Naive thymus-derived CD4-positive, alpha-beta T cell (primary cell): ENCODE measurements at regions not wholly inside any gene's neighbourhood (a gene's known extent, or its start where the extent isn't known, plus 50 kb on each side); places are given as distances from the start of the nearest gene placed in this dataset.

Experiments used
- ATAC-seq: fragments of 150-1000 bp; cut with Tn5 transposase; 2 replicates; pipeline ENCODE4 v1.10.0; 2021; ENCODE audit warnings: mild to moderate bottlenecking, moderate library complexity
- CTCF ChIA-PET: fragments of 350-600 bp; sonication (Branson Sonifier 250); formaldehyde crosslinking; loops from one replicate; lab custom pipeline; 2021; ENCODE audit warnings: antibody characterized with exemption; lab: Charles Lee
- POLR2A ChIA-PET: fragments of 350-600 bp; sonication (Branson Sonifier 250); formaldehyde crosslinking; loops from one replicate; lab custom pipeline; 2021; ENCODE audit warnings: antibody characterized with exemption, inconsistent platforms; lab: Charles Lee
- DNase-seq, 9 donors: peaks; one replicate each; pipeline versions ENCODE4 v3.0.0 to v3.0.0-alpha.2; 2020 to 2022; ENCODE audit warnings: mixed read lengths in 1 of 9
- H3K27ac ChIP-seq: one replicate; pipeline ENCODE4 v1.7.0; 2013; ENCODE audit warnings: mild to moderate bottlenecking, low read depth, low read length, moderate library complexity
- H3K27me3 ChIP-seq, 2 donors: one replicate each; pipeline ENCODE4 v1.7.0; 2013; ENCODE audit warnings: low read length in 2 of 2, mild to moderate bottlenecking in 2 of 2, moderate library complexity in 2 of 2; ENCODE audit not compliant: control insufficient read depth in 2 of 2, insufficient read depth in 2 of 2
- H3K36me3 ChIP-seq, 3 experiments: 1 replicate in 2 of 3; 2 replicates in 1 of 3; pipeline ENCODE4 v1.7.0; 2013; ENCODE audit warnings: low read length in 3 of 3, mild to moderate bottlenecking in 3 of 3, moderate library complexity in 1 of 3; ENCODE audit not compliant: insufficient read depth in 3 of 3, control insufficient read depth in 2 of 3
- H3K4me1 ChIP-seq, 2 donors: one replicate each; pipeline ENCODE4 v1.7.0; 2013; ENCODE audit warnings: low read length in 2 of 2, mild to moderate bottlenecking in 2 of 2, moderate library complexity in 1 of 2; ENCODE audit not compliant: control insufficient read depth in 2 of 2, insufficient read depth in 2 of 2
- H3K4me3 ChIP-seq: 2 replicates; pipeline ENCODE4 v1.7.0; 2013; ENCODE audit warnings: mild to moderate bottlenecking, low read length
- H3K9me3 ChIP-seq, 3 experiments: 1 replicate in 2 of 3; 2 replicates in 1 of 3; pipeline ENCODE4 v1.7.0; 2013; ENCODE audit warnings: low read length in 3 of 3; ENCODE audit not compliant: control insufficient read depth in 2 of 3
- H3K27ac Mint-ChIP-seq, 9 donors: one replicate each; pipeline ENCODE4 v1.8.0; 2020 to 2022; ENCODE audit warnings: mixed read lengths in 9 of 9, mild to moderate bottlenecking in 8 of 9, moderate library complexity in 5 of 9, inconsistent platforms in 2 of 9
- H3K27me3 Mint-ChIP-seq, 5 donors: one replicate each; pipeline ENCODE4 v1.8.0; 2021 to 2022; ENCODE audit warnings: mixed read lengths in 5 of 5, mild to moderate bottlenecking in 1 of 5
- H3K36me3 Mint-ChIP-seq, 5 donors: one replicate each; pipeline ENCODE4 v1.8.0; 2020 to 2022; ENCODE audit warnings: mixed read lengths in 5 of 5, mild to moderate bottlenecking in 3 of 5, inconsistent platforms in 1 of 5
- H3K4me1 Mint-ChIP-seq, 7 donors: one replicate each; pipeline ENCODE4 v1.8.0; 2020 to 2022; ENCODE audit warnings: mixed read lengths in 7 of 7, mild to moderate bottlenecking in 3 of 7, inconsistent platforms in 1 of 7
- H3K4me3 Mint-ChIP-seq, 10 donors: one replicate each; pipeline ENCODE4 v1.8.0; 2020 to 2022; ENCODE audit warnings: mild to moderate bottlenecking in 10 of 10, mixed read lengths in 10 of 10, moderate library complexity in 6 of 10, inconsistent platforms in 2 of 10
- H3K9me3 Mint-ChIP-seq, 11 donors: one replicate each; pipeline ENCODE4 v1.8.0; 2020 to 2022; ENCODE audit warnings: mixed read lengths in 11 of 11, mild to moderate bottlenecking in 4 of 11, inconsistent platforms in 1 of 11, moderate library complexity in 1 of 11
- intact Hi-C, 2 donors: fragments of 100-400 bp; cut with micrococcal nuclease; formaldehyde crosslinking; loops; one replicate each; pipeline ENCODE4 v1.15.1; 2023

DNA sequence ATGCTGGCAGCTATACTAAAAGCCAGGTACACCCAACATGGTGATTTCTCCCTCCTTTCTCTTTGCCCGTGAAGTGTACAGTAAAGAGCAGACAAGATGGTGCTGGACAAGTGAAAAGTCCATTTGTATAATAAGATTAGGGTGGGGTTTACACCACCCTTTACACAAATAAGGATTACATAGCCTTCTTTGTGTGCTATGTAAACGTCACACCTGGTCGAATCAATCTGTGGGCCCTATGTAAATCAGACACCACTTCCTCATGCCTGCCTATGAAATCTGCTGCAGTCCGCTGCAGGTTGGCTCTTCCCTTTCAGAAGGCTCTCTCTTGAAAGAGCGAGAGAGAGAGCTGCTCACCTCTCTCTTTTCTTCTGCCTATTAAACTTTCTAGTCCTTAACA lies 1054.3 kb upstream of the SLC39A10 start:
- Histone ChIP-seq H3K27me3 (no peaks in the 10 kb centered on the region), H3K4me1 (no peaks in the 10 kb centered on the region), H3K36me3 (no peaks in the 10 kb centered on the region), H3K27ac (no peak overlapping the region), H3K9me3 (peaks cover 0 to 6% (median 0%) of the 10 kb centered on the region in 3 experiments), H3K4me3 (no peak overlapping the region)
- Mint-ChIP-seq H3K36me3 (peaks cover 0 to 4% (median 0%) of the 10 kb centered on the region in 5 donors), H3K9me3 (peaks cover 2 to 29% (median 12%) of the 10 kb centered on the region in 11 donors), H3K4me3 (no peak overlapping the region), H3K4me1 (peaks cover 0 to 2% (median 0%) of the 10 kb centered on the region in 7 donors), H3K27ac (no peak overlapping the region), H3K27me3 (no peaks in the 10 kb centered on the region)
- ChIA-PET CTCF (no interaction called here), POLR2A (interaction anchor here (0.7 kb wide), 1 partner anchor 54 kb away, joined by 3 read pairs; no protein-coding TSS in a partner anchor)
- intact Hi-C loops: no loop called here
- no peak for DNase-seq
- no peak for ATAC-seq

DNA sequence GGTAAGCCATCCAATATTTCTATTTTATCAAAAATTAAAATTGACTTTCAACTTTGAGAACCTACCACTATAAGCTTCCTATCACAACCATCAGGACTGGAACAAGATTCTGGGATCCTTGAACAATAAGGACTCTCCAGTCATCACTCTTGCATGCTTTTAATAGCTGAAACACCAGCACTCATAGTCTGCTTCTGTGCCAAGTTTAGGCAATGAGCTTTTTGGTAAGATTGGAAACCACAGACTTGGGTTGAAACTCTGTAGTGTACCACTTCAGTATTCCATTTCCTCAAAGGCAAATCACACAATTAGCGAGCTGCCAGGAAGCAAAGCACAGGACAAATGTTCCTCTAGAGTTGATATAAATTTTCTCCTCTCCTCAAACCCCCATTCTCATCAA lies 1065.8 kb upstream of the SLC39A10 start:
- Mint-ChIP-seq H3K4me1 (no peaks in the 10 kb centered on the region), H3K27me3 (no peaks in the 10 kb centered on the region), H3K36me3 (no peaks in the 10 kb centered on the region), H3K4me3 (no peak overlapping the region), H3K9me3 (peaks cover 0 to 5% (median 0%) of the 10 kb centered on the region in 11 donors), H3K27ac (no peak overlapping the region)
- POLR2A ChIA-PET: no interaction called here
- Histone ChIP-seq H3K9me3 (no peaks in the 10 kb centered on the region), H3K27ac (no peak overlapping the region), H3K27me3 (no peaks in the 10 kb centered on the region), H3K4me1 (no peaks in the 10 kb centered on the region), H3K36me3 (no peaks in the 10 kb centered on the region), H3K4me3 (no peak overlapping the region)
- DNase-seq (no peak), ATAC-seq (no peak)
- intact Hi-C loops: no loop called here
- CTCF ChIA-PET: no interaction called here

- H3K36me3 Mint-ChIP-seq: no peaks in the 10 kb centered on the region
- ATAC-seq (no peak), DNase-seq (no peak)
- ChIA-PET POLR2A (no interaction called here), CTCF (no interaction called here)
- H3K27ac Mint-ChIP-seq: no peak overlapping the region
- Histone ChIP-seq H3K9me3 (no peaks in the 10 kb centered on the region), H3K27me3 (no peaks in the 10 kb centered on the region), H3K4me1 (no peaks in the 10 kb centered on the region), H3K4me3 (no peak overlapping the region), H3K36me3 (no peaks in the 10 kb centered on the region), H3K27ac (no peak overlapping the region)
- intact Hi-C loops: no loop called here
- H3K9me3 Mint-ChIP-seq: peaks cover 0 to 6% (median 0%) of the 10 kb centered on the region in 11 donors
- no peaks in the 10 kb centered on the region for H3K27me3 Mint-ChIP-seq
- H3K4me3 Mint-ChIP-seq: no peak overlapping the region
- H3K4me1 Mint-ChIP-seq: no peaks in the 10 kb centered on the region
Measured at GRCh38 chr2:194587739-194588270, 1069.2 kb upstream of the SLC39A10 start.

DNA sequence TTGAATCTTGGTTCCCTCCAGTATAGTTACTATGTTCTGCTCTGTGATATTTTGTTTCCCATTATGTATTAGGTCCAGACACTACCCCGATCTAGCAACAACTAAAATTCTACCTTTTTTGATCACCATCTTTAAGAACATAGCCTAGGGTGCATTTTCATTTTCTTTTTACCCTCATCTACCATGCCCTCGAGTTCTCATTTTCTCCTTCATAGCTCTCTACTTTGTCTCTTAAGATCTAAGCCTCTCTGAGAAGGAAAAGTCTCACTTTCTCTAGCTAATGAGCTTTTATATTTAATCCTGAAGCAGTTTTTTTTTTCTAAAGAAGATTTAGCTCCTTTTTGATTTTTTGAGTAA lies 1089.4 kb upstream of the SLC39A10 start:
- H3K9me3 Mint-ChIP-seq: peaks cover 0 to 3% (median 0%) of the 10 kb centered on the region in 11 donors
- no peaks in the 10 kb centered on the region for H3K36me3 ChIP-seq
- no peak overlapping the region for H3K27ac Mint-ChIP-seq
- ATAC-seq: no peak
- no peaks in the 10 kb centered on the region for H3K4me1 ChIP-seq
- no peak overlapping the region for H3K27ac ChIP-seq
- intact Hi-C loops: no loop called here
- no peak overlapping the region for H3K4me3 ChIP-seq
- H3K27me3 ChIP-seq: no peaks in the 10 kb centered on the region
- H3K9me3 ChIP-seq: no peaks in the 10 kb centered on the region
- H3K27me3 Mint-ChIP-seq: no peaks in the 10 kb centered on the region
- H3K4me1 Mint-ChIP-seq: no peaks in the 10 kb centered on the region
- H3K36me3 Mint-ChIP-seq: no peaks in the 10 kb centered on the region
- DNase-seq: no peak
- H3K4me3 Mint-ChIP-seq: no peak overlapping the region
- POLR2A ChIA-PET: no interaction called here
- CTCF ChIA-PET: interaction anchor here (0.6 kb wide), 1 partner anchor 1122 kb away, joined by 3 read pairs; no protein-coding TSS in a partner anchor

DNA sequence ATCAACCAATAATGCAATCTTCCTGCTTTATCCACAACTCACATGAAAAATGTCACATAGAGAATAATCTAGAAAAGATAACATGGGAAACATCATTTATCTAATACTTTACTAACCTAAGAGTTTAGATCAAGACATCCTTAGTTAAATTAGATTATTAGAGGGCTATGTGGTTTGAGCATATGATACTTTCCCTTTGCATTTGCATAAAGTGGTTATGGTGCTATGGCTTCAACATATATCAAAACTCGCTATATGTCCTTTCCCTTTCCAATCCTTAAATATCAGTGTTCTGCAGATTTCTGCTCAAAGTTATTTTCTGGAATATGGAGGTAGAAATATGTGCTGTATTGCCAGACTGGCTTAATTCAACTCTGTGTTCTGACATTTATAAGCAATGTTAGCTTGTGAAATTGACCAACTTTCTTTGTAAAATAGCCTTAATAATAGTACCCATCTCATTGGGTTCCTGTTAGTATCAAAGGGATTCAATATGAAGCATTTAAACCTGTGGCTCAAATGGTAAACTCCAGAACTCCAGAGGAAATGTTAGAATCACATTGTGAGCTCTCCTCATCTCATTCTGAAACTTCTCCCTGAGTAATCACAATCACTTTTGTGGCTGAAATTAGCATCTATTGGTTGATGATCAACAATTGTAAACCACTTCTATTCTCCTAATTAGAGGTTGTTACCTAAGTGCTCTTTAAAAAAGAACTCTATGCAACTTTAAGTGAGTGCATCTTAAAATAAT lies 1089.9 kb upstream of the SLC39A10 start:
- DNase-seq (no peak), ATAC-seq (no peak)
- CTCF ChIA-PET: no interaction called here
- Mint-ChIP-seq H3K9me3 (peaks cover 0 to 5% (median 0%) of the 10 kb centered on the region in 11 donors), H3K36me3 (no peaks in the 10 kb centered on the region), H3K27me3 (no peaks in the 10 kb centered on the region), H3K27ac (no peak overlapping the region), H3K4me1 (no peaks in the 10 kb centered on the region), H3K4me3 (no peak overlapping the region)
- Histone ChIP-seq H3K27ac (no peak overlapping the region), H3K4me3 (no peak overlapping the region), H3K27me3 (no peaks in the 10 kb centered on the region), H3K36me3 (no peaks in the 10 kb centered on the region), H3K9me3 (no peaks in the 10 kb centered on the region), H3K4me1 (no peaks in the 10 kb centered on the region)
- POLR2A ChIA-PET: no interaction called here
- intact Hi-C loops: no loop called here

DNA sequence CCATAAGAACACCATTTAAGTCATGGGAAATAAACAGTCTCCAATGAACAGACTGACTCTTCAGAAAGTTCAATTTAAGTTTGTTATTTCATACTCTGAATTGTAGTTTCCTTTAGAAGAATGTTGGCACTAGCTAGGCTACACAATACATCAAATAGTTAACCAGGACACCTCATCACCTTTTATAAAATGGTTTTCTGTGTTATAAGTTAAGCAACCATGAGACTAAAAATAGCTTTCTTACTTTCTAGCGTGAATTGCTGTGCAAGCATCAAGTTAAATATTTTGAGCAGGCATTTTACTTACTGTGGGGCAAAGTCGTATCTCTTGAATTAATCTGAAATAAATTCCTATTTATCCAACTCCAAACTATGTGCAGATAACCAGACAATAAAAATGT lies 1092.6 kb upstream of the SLC39A10 start:
- Histone ChIP-seq H3K27ac (no peak overlapping the region), H3K36me3 (no peaks in the 10 kb centered on the region), H3K4me1 (no peaks in the 10 kb centered on the region), H3K27me3 (no peaks in the 10 kb centered on the region), H3K4me3 (no peak overlapping the region), H3K9me3 (no peaks in the 10 kb centered on the region)
- Mint-ChIP-seq H3K36me3 (no peaks in the 10 kb centered on the region), H3K27me3 (no peaks in the 10 kb centered on the region), H3K4me1 (no peaks in the 10 kb centered on the region), H3K27ac (no peak overlapping the region), H3K9me3 (peaks cover 0 to 6% (median 0%) of the 10 kb centered on the region in 11 donors), H3K4me3 (no peak overlapping the region)
- DNase-seq: no peak
- ChIA-PET POLR2A (no interaction called here), CTCF (no interaction called here)
- intact Hi-C loops: no loop called here
- ATAC-seq: no peak

DNA sequence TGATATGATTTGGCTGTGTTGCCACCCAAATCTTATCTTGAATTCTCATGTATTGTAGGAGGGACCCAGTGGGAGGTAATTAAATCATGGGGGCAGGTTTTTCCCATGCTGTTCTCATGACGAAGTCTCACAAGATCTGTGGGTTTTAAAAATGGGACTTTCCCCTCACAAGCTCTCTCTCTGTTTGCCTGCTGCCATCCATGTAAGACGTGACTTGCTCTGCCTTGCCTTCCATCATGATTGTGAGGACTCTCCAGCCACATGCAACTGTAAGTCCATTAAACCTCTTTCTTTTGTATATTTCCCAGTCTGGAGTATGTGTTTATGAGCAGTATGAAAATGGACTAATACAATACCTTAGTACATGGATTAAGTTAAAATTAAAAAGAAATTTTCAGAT lies 1094.7 kb upstream of the SLC39A10 start:
- ATAC-seq (no peak), DNase-seq (no peak)
- H3K36me3 ChIP-seq: no peaks in the 10 kb centered on the region
- H3K36me3 Mint-ChIP-seq: no peaks in the 10 kb centered on the region
- no peaks in the 10 kb centered on the region for H3K27me3 ChIP-seq
- H3K27ac Mint-ChIP-seq: no peak overlapping the region
- H3K4me1 Mint-ChIP-seq: no peaks in the 10 kb centered on the region
- no peak overlapping the region for H3K4me3 ChIP-seq
- POLR2A ChIA-PET: no interaction called here
- no peaks in the 10 kb centered on the region for H3K27me3 Mint-ChIP-seq
- H3K4me1 ChIP-seq: no peaks in the 10 kb centered on the region
- H3K9me3 ChIP-seq: no peaks in the 10 kb centered on the region
- H3K4me3 Mint-ChIP-seq: no peak overlapping the region
- peaks cover 0 to 4% (median 0%) of the 10 kb centered on the region in 11 donors for H3K9me3 Mint-ChIP-seq
- no peak overlapping the region for H3K27ac ChIP-seq
- intact Hi-C loops: no loop called here
- CTCF ChIA-PET: no interaction called here
